Neuronal stem cell (in vitro differentiated cells): ENCODE measurements at regions not wholly inside any gene's neighbourhood (a gene's known extent, or its start where the extent isn't known, plus 50 kb on each side); places are given as distances from the start of the nearest gene placed in this dataset. TPM values are rescaled to one million over a fixed set of nuclear protein-coding genes. Genes with fewer than 3 reads are reported as not detected.

Experiments
- small RNA-seq: library from polyadenylated mRNA; stranded (forward); fragments of <200 nt; extraction: miRNeasy Mini kit (QIAGEN cat#:217004); gene quantifications from one replicate; pipeline ENCODE3, GENCODE V24; 2013; ENCODE audit not compliant: insufficient read depth

Small RNAs in the stretch of these regions (small RNA-seq; reads per million reads assigned to genes)
- gene RF00019 (not detected), gene RNU11-5P (not detected), gene RNU6-864P (not detected)
